GM18519 (cell line): ENCODE measurements at regions not wholly inside any gene's neighbourhood (a gene's known extent, or its start where the extent isn't known, plus 50 kb on each side); places are given as distances from the start of the nearest gene placed in this dataset.

Experiments
- ATAC-seq: cut with Tn5 transposase; IDR thresholded peaks from one replicate; pipeline ENCODE4 v1.9.1; 2021; ENCODE audit warnings: mild to moderate bottlenecking, moderate library complexity; ENCODE audit not compliant: unreplicated experiment, low FRiP score

DNA sequence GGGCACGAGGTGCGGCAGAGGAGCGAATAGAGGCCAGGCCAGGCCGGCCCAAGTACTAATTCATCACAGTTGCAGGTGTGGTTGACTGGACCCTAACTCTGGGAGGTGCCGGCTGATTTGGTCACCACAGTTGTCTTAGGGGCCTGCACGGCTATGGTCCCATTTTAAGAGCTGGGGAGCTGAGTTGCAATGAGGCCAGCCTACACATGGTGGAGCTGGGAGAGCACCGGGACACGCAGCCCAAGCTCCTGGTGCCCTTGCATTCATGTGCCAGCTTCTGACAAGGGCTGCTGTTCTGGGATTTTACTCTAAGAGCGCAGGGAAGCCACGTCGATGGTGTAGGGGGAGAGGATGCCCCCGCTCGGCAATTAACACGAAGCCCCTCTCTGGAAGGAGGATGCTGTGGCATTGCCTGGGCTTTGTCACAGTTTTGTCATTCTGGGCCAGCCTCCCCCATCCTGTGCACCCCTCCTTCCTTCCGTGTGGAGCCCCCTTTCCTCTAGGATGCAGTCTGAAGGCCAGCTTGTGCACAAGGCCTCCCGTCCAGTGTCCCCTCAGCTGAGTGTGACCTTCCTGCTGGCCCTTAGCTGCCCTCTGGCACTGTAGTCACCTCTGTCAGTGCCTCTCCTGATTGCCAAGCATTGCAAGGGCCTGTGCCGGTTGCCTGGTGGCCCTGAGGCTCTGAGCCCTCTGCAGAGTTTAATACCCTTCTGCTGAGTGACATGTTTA is 109.4 kb upstream of the C1QTNF9B start:
- ATAC-seq = no peak

DNA sequence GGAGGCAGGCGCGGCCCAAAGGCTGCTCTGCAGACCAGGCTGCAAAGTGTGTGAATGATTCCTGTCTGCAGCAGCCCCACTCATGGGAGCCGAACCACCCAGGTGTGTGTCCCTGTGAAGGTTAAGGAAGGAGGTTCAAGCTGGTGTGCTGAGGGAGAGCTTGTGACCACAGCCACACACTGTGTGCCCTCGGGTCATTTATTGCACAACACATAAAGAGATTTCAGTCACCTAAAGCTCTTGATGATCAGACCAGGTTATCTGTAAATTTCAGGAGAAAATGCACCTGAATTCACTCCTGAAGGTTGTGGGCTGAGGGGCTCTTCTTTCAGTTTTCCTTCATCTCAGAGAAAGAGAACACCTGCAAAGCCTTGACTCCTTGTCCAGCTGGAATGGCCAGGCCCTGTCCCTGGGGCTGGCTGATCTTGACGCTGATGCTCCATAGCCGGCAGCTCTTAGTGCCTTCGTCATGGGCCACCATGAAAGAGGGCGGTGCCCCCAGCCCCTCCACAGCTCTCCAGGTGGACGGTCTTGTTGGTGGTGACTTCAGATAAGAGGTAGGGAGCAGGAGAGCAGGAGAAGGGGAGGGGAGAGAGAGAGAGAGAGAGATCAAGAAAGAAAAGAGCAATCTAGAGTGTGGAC is 110.8 kb upstream of the C1QTNF9B start:
- no peak for ATAC-seq

DNA sequence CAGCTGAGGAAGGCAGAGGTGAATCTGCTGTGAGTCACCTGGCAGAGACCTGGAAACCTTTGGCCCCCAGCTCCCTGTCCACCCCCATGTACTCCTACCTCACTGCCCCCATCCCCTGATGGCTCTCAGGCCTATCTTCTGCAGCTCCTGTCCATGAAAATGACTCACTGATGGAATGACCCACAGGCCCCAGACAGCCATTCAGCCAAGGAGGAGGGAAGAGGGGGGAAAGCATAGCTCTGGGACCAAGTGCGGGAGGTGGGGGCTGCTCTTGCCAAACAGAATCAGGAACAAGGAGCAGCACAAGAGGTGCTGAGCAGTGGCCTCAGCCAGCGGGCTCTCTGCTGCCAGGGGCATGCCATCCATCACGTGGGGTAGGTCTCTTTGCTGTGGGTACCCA is 111.4 kb upstream of the C1QTNF9B start:
- no peak for ATAC-seq

DNA sequence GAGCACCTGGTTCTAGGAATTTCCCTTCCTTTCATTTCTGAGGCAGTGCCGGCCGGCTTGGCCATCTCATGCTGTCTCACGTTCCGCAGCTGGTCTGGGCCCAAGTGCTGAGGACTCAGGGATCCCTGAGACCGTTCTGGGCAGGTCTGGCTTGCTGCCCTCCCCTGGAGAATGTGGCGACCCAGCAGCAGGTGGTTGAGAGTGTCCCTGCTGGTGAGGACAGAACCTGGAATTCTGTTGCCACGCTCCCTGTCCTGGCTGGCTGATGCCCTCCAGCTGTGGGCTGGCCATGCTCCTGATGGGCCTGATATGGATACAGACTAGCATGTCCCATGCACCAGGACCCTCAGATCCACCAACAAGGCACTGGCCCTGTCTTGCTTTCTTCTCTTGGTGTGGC is 114.0 kb upstream of the C1QTNF9B start:
- no peak for ATAC-seq

DNA sequence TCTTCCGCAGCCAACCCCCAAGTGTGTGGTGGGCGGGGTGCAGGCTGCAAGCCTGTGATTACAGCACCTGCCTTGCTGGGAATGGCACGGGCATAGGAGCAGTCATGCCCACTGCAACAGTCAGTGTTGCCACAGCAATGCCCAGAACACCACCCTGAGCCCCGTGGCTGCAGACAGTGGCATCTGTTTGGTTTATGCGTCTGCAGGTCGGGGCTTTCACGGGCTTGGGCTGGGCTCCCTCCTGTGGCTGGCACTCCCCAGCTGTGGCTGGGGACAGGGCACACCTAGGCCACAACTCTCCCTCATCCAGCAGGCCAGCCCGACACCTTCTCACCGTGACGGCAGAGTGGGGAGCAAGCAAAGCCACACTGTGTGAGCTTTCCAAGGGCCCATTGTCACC is 115.3 kb upstream of the C1QTNF9B start:
- ATAC-seq = no peak

DNA sequence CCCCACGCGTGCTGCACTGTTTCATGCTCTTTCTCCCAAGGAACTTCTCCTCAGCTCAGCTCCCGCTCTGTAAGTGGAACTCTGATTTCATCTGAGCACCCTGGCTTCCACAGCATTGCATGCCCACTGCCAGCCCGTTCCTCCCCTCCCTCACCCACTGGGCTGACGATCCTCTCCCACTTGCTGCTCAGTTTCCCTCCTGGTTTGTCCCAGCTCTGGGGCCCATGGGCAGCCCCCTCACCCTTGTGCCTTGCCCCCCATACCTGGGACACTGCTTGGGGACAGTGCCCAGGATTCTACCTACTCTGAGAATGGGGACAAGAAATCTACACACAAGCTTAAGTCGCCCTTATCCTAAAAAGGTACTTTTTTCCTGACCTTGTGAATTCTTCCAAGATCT is 115.9 kb upstream of the C1QTNF9B start:
- no peak for ATAC-seq

DNA sequence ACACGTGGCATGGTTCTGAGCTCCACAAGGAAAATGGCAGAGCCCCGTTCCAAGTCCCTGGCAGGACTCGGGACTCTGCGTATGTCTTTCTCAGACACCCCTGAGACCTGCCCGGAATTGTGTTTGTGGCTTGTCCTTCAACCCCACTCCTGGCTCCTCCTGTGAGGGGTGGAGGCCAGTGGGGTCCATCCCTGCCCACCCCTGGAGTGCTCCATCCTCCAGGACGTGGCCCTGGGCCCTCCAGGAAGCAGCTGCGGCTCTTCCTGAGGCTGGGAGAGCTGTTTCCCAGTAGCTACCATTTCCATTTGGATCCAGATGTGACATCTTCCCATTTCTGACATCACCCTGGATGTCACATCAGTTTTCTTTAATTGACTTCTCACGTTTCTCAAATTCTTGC is 118.7 kb upstream of the C1QTNF9B start:
- no peak for ATAC-seq

DNA sequence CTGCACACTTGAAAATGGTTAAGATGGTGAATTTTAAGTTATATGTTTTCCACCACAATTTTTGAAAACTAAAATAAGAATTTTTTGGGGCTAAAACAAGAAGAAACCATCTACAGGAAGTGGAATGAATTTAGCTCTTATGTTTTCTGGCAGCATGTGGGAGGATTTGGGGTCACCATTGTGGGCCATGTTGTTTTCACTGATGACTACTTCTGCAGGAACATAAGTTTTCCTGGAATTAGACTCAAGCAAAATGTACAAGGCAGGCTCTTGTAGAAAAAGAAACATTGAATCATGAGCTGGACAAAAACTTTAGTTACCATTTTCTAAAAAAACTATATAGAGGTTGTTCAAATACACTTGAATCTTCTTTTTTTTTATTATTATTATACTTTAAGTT is 125.3 kb upstream of the C1QTNF9B start:
- no peak for ATAC-seq

DNA sequence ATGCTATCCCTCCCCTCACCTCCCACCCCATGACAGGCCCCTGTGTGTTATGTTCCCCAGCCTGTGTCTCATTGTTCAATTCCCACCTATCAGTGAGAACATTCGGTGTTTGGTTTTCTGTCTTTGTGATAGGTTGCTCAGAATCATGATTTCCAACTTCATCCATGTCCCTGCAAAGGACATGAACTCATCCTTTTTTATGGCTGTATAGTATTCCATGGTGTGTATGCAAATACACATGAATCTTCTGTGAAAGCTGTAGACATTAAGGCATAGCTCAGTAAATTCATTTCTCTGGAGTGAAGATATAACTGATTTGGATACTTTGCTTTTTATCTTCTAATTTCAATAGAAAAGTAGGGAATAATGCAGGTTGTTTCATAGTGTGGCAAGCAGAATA is 125.8 kb upstream of the C1QTNF9B start:
- ATAC-seq = no peak

DNA sequence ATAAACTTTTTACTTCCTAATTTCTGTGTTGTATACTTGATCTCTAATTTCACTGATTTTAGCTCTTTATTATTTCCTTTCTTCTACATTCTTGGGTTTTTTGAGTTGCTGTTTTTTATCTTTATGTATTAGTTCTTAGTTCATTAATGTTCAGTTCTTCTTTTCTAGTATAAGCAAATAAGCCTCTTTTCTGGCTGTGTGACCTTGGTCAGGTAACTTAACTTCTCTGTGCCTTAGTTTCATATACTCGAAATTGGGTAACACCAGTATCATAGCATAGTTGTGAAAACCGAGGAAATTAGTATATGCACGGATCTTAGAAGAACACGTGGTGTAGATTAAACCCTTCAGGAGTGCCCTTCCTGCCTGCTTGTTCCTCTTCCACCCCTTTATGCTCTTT is 130.2 kb upstream of the C1QTNF9B start:
- ATAC-seq = no peak

DNA sequence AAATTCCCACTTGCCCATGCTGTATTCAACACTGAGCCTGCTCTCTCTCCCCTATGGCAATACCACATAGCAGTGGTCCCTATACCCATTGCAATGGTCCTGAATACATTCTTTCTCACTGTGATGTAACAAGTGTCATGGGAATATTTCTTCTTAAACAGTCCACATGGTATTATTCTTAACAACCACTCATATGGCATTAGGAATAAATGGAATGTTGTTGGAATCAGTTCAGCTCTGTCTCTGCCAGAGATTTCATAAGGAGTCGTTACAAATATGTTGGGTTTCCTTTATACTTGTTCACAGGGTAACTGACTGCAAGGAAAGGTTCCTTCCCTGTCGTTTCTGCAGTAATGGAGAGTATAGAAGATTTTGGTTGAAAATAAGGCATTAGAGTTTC is 128.3 kb upstream of the SPATA13 start:
- ATAC-seq = no peak

DNA sequence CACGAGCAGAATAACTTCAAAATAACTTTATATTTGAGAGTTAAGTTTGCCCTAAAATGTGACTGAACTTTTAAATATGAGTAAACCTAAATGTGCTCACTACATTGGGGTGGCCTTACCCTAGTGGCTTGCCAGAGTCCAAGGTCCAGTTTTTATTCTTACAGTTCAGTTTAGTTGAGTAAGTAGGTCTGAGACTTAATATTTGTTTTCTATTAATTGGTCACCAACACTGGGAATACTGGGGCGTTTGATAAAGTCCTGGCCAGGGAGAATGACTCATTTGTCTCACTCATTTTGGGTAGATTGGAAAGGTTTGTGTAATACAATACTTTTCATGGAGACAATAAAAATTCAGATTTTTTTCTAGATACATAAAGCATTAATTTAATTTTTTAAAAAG is 127.8 kb upstream of the SPATA13 start:
- ATAC-seq = no peak

DNA sequence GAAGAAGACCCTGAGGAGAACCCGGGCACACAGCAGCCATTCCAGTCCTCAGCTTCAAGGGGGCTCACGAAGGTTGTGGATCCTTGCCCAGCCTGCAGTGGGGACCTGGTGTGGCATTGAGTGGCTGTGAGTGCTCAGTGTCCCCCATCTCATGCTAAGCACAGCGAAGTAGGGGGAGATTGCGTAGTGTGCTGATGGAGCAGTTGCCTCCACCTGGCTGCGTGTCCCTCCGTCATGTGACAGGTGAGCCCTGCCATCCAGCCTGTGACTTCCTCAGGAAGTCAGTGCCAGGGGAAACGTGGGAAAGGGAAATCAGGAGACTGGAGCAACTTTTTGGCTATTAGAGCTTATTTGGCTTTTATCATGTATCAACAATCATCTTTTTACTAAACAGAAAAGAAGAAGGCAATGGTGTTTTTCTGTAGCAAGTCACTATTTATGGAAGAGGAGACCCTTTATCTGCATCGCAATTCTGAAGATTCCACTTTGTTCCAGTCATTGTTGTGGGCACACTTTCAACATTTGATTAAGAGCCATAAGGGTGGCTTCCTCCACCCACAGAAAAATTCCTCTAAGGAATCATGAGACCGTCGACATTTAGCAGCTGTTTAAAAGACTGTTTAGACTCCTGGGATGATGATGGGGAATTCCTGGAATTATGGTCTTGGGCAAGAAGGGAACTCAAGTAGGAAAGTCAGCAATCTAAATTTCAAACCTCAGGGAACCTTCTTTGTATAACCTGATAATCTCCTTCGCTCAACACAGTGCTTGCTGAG is 126.8 kb upstream of the SPATA13 start:
- ATAC-seq = no peak

DNA sequence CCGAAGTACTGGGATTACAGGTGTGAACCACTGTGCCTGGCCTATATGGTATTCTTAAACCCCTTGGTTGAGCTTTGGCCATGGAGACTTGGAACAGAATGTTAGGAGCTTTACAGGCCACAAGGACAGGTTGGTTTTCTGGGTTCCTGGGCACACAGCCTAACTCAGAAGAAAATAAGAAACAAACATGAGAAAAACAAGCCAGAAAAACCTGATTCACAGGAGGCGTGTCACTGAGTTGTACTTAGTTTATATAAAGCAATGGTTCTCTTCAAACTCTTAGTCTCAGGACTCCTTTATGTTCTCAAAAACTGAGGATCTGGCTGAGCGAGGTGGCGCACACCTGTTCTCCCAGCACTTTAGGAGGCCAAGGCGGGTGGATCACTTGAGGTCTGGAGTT is 125.1 kb upstream of the SPATA13 start:
- ATAC-seq = no peak

DNA sequence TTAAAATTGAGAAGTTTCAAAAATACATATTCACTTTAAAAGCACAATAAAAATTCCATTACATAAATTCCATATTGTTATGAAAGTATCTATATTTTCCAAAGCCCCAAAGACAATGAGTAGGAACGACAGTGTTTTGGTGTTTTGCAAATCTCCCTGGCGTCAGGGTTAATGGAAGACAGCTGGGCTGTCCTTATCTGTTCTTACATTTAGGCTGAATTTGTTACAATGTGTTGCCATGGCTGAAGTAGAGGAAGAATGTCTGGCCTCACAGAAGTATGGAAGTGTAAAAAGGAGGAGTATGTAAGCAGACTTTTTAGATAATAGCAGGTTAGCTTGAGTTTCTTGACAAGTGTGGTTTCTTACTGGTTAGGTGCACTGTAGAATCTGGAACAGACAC is 124.4 kb upstream of the SPATA13 start:
- ATAC-seq = no peak

DNA sequence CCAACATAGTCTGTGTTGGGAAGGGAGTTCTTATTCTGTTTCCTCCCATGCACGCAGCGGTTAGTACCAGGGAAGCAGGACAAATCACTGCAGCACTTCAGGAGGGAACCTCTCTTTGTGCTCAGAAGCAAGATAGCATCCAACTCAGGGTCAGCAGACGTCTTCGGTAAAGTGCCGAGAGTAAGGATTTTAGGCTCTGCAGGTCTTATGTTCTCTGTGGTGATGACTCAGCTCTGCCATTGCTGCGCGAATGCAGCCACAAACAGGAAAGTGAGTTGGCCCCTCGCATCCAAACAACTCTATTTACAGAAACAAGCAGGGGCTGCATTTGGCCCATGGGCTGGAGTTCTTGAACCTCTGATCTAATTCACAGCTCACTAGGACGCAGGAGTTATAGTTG is 122.1 kb upstream of the SPATA13 start:
- no peak for ATAC-seq

DNA sequence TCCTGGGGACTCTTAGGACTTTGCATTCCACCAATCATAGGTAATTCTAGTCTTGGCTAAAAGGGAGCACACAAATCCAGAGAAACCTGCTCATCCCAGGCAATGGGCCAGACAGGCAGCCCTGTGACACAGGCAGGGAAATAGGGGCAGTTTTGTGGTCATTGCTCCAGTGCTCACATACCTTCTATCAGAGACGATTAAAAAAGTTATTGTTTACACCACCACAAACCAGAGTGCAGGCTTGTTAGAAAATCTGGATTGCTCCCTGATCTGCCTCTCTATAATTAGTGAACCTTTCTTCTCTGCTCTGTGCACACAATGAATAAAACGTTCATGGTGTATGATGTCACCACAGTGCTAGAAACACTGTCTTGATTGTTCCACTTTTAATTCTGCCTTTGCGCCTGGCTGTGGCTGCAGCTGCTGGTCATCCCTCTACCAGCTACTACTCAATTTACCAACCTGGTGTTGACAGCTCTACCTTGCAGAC is 121.6 kb upstream of the SPATA13 start:
- no peak for ATAC-seq

DNA sequence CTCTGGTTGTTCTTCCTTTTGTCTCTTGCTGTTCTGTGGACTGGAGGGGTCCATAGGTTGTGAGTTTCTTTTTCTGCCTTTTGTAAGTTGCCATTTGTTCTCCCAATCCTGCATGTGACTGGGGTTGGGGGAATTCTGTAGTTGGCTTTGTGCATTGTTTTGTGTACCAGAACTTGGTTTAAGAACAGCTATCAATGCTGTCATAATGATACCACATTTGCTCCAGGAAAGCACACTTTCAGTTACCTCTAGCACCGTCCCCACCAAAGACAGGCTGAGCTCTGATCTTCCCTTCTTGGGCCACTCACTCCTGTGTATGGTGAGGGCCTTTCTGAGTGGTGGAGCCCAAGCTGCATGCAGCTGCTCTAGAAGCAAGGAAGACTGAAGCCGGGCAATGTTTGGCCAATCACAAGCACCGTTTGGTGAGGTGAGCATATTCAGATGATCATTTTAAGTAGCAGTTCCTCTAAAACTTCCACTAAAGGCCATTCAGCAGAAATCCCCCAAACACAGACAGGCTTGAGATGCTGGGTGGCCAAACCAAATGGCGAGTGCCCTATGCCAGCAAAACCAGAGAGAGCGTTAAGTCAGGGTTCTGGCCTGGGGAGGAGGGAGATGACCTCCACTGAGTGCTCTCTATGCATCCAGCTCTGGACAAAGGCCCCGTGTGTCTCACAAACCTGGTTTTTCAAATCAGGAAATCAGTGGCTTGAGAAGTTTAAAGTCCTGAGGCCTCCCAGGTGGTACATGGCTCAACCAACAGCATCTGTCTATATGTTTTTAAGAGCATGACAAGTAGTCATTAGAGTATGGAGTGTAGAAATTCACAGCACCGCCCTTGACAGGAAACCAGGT is 120.7 kb upstream of the SPATA13 start:
- no peak for ATAC-seq

DNA sequence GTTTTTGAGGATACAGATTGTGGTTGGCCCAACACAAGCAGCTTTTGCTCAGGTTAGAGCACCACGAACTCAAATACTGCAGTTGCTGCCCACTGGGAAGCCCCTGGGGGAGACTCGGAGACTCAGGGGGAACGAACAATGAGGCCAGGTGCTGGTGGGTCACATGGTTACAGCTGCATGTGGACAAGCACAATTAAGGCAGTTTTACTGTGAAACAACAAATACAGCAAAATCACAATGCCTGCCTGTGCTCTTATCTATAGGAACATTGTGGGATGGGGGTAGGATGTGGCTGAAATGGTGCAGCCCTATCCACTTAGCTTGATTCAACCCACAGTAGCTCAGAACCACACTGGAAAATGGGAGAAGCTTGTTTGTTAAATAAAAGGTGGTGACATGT is 119.7 kb upstream of the SPATA13 start:
- ATAC-seq = no peak

DNA sequence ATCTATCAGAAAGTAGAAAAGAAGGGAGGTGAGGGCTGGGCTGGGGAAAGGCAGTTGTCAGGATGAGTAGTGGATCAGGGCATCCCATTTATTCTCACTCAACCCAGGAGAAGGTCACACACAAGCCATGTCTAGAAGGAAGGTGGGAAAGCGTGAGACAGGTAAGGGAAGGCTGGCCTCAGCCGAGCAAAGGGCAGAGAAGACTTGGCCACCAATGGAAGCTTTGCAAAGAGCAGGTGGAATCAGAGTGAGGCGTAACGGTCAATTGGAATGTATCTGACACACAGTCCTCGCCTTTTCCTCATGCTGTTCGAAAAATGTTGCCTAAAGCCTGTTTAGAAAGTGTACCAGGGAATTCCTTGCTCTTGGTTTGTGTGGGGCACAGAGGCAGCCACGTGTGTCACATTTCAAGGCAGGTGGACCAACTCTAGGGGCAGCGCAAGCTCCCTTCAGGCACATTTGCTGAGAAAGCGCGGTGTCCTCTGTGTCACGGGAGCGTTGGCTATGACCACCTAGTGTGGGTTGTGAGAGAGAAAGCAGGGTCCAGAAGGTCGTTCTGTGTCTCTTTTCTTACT is 118.8 kb upstream of the SPATA13 start:
- ATAC-seq = no peak
